H1 (cell line): ENCODE measurements at regions not wholly inside any gene's neighbourhood (a gene's known extent, or its start where the extent isn't known, plus 50 kb on each side); places are given as distances from the start of the nearest gene placed in this dataset.

Source experiments
- BRCA1 ChIP-seq: IDR thresholded peaks from 2 replicates; pipeline ENCODE4 v1.6.1; 2012; ENCODE audit warnings: low read depth, low read length, improper control_type of control experiment
- MAX ChIP-seq: IDR thresholded peaks from 2 replicates; pipeline ENCODE4 v1.6.1; 2012; ENCODE audit warnings: inconsistent platforms

GRCh38 chr18:22504251-22505030 is 86.7 kb upstream of the CTAGE1 start (continued):
- TF ChIP-seq MAX (no peak), BRCA1 (no peak)
